BE2C (cell line): ENCODE measurements at regions not wholly inside any gene's neighbourhood (a gene's known extent, or its start where the extent isn't known, plus 50 kb on each side); places are given as distances from the start of the nearest gene placed in this dataset.
"Not testable (repeated sequence)": the region's sequence is repeated elsewhere in the genome, so short reads cannot be mapped to it uniquely, and the experiment has no call there.

Experiments
- DNase-seq: peaks from one replicate; pipeline ENCODE4 v3.0.0-alpha.2; 2020
- H3K27me3 ChIP-seq: fragments of 250-450 bp; sonication (Bioruptor Pico); 2 replicates; pipeline ENCODE4 v1.5.1; 2020; ENCODE audit warnings: mild to moderate bottlenecking
- H3K36me3 ChIP-seq: fragments of 250-450 bp; sonication (Bioruptor Pico); 2 replicates; pipeline ENCODE4 v1.5.1; 2020; ENCODE audit warnings: mild to moderate bottlenecking
- H3K4me1 ChIP-seq: fragments of 250-450 bp; sonication (Bioruptor Pico); 2 replicates; pipeline ENCODE4 v1.5.1; 2020
- H3K4me3 ChIP-seq: 2 replicates; pipeline ENCODE4 v1.5.1; 2011; ENCODE audit warnings: low read depth, low read length
- H3K9me3 ChIP-seq: fragments of 250-450 bp; sonication (Bioruptor Pico); 2 replicates; pipeline ENCODE4 v1.5.1; 2020
- CTCF ChIP-seq: IDR thresholded peaks from 2 replicates; pipeline ENCODE4 v1.5.1; 2012; ENCODE audit warnings: mild to moderate bottlenecking, low read depth, low read length

GRCh38 chr12:5276327-5276880 lies 155.5 kb upstream of the NTF3 start:
- H3K27me3 ChIP-seq: no peaks in the 10 kb centered on the region
- H3K9me3 ChIP-seq: no peaks in the 10 kb centered on the region
- TF ChIP-seq CTCF: no peak
- no peak overlapping the region for H3K4me3 ChIP-seq
- DNase-seq: no peak
- H3K36me3 ChIP-seq: no peaks in the 10 kb centered on the region
- no peaks in the 10 kb centered on the region for H3K4me1 ChIP-seq

DNA sequence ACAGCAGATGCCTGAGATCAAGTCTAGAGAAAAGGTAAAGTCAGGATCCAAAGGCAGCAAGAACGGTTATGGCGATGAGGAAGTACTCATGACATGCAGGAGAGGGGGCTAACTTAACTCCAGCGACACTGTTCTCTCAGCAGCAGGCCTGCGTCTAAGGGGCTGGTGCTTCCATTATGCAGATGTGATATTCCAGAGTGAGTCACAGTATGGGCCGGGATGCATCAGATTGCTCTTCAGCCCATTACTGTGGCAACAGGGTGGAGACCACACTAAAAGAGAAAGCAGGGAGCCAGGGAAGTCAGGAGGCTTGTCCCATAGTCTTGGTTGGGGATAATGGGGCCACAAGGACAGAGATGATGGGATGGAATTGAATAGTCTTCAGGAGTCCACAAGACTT lies 151.8 kb upstream of the NTF3 start:
- no peak for DNase-seq
- H3K36me3 ChIP-seq: no peaks in the 10 kb centered on the region
- no peaks in the 10 kb centered on the region for H3K9me3 ChIP-seq
- no peak for TF ChIP-seq CTCF
- H3K4me3 ChIP-seq: no peak overlapping the region
- no peaks in the 10 kb centered on the region for H3K27me3 ChIP-seq
- H3K4me1 ChIP-seq: no peaks in the 10 kb centered on the region

GRCh38 chr12:5290368-5290767 lies 141.5 kb upstream of the NTF3 start:
- not testable (repeated sequence) for H3K4me1 ChIP-seq, H3K9me3 ChIP-seq, H3K36me3 ChIP-seq, DNase-seq, H3K27me3 ChIP-seq, H3K4me3 ChIP-seq

DNA sequence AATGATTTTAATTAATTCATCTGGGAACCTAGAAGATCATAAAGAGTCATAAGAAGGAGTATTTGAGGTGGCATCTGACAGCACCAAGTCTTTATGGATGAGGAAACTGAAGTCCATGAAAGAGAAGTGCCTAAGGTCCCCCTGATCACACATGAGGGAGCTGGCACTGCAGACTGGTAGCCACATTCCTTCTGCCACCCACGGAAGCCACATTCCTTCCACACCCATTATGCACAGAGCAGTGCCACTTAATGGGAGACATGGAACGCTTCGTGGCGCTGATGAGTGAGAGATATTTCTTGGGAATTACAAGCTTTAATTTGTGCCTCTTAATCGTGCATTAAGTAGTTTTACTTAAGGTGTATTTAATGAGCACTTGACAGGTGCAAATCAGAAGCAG lies 139.3 kb upstream of the NTF3 start:
- DNase-seq: no peak
- Histone ChIP-seq H3K4me3 (no peak overlapping the region), H3K9me3 (no peaks in the 10 kb centered on the region), H3K36me3 (no peaks in the 10 kb centered on the region), H3K27me3 (no peaks in the 10 kb centered on the region; the same call in 1 of the 2 replicates), H3K4me1 (no peaks in the 10 kb centered on the region)
- no peak for TF ChIP-seq CTCF

DNA sequence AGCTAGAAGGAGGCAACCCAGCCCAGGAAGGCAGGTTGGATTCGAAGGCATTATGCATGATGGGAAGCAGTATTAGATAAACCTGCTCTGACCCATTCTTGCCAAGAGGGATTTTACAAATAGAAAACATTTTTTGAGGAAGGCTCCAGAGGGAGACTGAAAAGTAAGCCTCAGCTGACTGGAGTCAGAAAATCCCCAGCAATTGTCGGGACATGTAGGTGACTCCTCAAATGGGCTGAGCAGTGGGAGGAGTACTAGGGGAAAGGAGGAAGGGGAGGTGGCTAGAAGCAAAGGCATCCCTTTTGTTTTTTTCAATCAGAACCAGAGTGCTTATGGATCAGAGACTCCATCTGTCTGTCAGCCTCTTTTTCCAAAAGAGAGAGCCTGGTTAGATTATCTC lies 138.1 kb upstream of the NTF3 start:
- Histone ChIP-seq H3K4me3 (no peak overlapping the region), H3K36me3 (no peaks in the 10 kb centered on the region), H3K27me3 (no peaks in the 10 kb centered on the region; the same call in 1 of the 2 replicates), H3K4me1 (no peaks in the 10 kb centered on the region), H3K9me3 (no peaks in the 10 kb centered on the region)
- no peak for TF ChIP-seq CTCF
- no peak for DNase-seq

DNA sequence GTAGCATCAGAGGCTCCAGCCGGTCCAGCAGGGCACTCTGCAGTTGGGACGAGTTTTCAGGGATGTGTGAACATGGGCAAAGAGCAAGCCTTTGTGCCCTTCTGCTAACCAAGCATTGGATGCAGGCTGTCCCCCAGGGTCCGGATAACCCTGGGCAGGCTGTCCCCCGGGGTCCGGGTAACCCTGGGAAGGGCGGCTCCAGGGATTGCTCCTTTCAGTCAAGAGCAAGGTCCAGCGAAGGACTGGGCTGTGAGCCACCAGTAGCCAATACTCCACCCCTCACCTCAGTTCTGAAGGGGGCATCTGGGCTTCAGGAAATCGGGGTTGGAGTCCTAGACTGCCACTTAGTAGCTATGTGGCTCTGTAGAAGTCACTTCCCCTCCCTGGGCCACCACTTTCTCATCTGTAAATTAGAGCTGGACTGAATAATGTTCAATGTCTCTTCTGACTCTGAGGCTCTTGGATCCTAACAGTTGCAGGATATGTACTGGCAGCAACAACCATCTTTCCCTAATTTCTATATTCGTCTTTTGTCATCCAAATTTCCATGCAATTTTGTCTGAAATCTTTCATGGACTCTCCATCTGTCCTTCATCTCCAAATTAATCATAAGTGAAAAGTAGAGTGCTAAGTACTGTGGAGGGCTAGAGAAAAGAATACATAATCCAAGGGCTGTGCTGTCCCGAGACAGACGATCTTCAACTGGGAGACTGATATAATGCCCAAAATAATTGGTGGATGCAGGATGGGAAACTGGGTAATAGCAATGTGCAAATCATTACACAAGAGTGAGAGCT lies 137.4 kb upstream of the NTF3 start:
- no peaks in the 10 kb centered on the region for H3K9me3 ChIP-seq
- no peak overlapping the region for H3K4me3 ChIP-seq
- no peak for TF ChIP-seq CTCF
- H3K27me3 ChIP-seq: no peaks in the 10 kb centered on the region; the same call in 1 of the 2 replicates
- DNase-seq: no peak
- no peaks in the 10 kb centered on the region for H3K4me1 ChIP-seq
- H3K36me3 ChIP-seq: no peaks in the 10 kb centered on the region
